GM23338 (cell line): ENCODE measurements at regions not wholly inside any gene's neighbourhood (a gene's known extent, or its start where the extent isn't known, plus 50 kb on each side); places are given as distances from the start of the nearest gene placed in this dataset.

Experiments
- ATAC-seq: fragments of 200-7000 bp; cut with Tn5 transposase; 3 replicates; pipeline ENCODE4 v1.9.1; 2020
- DNase-seq: peaks from one replicate; pipeline ENCODE4 v3.0.0-alpha.2; 2015; ENCODE audit warnings: low spot score
- H2AFZ ChIP-seq: fragments of 200-600 bp; sonication (generic); 2 replicates; pipeline ENCODE4 v1.8.0; 2016; ENCODE audit warnings: antibody characterized with exemption, mild to moderate bottlenecking, moderate library complexity
- H3F3A ChIP-seq: fragments of 200-600 bp; sonication (generic); replicated peaks from 2 replicates; pipeline ENCODE4 v1.8.0; 2017; ENCODE audit warnings: antibody characterized with exemption, mixed run types, low read depth
- H3K27ac ChIP-seq: fragments of 200-600 bp; sonication (generic); 2 replicates; pipeline ENCODE4 v1.6.1; 2016; ENCODE audit warnings: low read depth
- H3K27me3 ChIP-seq: fragments of 200-600 bp; sonication (generic); 2 replicates; pipeline ENCODE4 v1.8.0; 2016; ENCODE audit warnings: mild to moderate bottlenecking, mixed run types, moderate library complexity; ENCODE audit not compliant: insufficient read depth
- H3K36me3 ChIP-seq: fragments of 200-600 bp; sonication (generic); 2 replicates; pipeline ENCODE4 v1.8.0; 2016; ENCODE audit warnings: mild to moderate bottlenecking; ENCODE audit not compliant: insufficient read depth
- H3K4me1 ChIP-seq: fragments of 200-600 bp; sonication (generic); 2 replicates; pipeline ENCODE4 v1.8.0; 2016; ENCODE audit warnings: mild to moderate bottlenecking, moderate library complexity; ENCODE audit not compliant: insufficient read depth
- H3K4me2 ChIP-seq: fragments of 200-600 bp; sonication (generic); 2 replicates; pipeline ENCODE4 v1.7.1; 2017; ENCODE audit warnings: mixed run types
- H3K4me3 ChIP-seq: fragments of 200-600 bp; sonication (generic); 2 replicates; pipeline ENCODE4 v1.6.1; 2016; ENCODE audit warnings: mixed run types
- H3K79me2 ChIP-seq: fragments of 200-600 bp; sonication (generic); replicated peaks from 2 replicates; pipeline ENCODE4 v1.8.0; 2017; ENCODE audit warnings: mild to moderate bottlenecking; ENCODE audit not compliant: insufficient read depth
- H3K9me2 ChIP-seq: fragments of 200-600 bp; sonication (generic); 2 replicates; pipeline ENCODE4 v1.8.0; 2017; ENCODE audit not compliant: insufficient read depth
- H4K20me1 ChIP-seq: fragments of 200-600 bp; sonication (generic); replicated peaks from 2 replicates; pipeline ENCODE4 v1.8.0; 2017; ENCODE audit warnings: mild to moderate bottlenecking; ENCODE audit not compliant: insufficient read depth
- H3K27ac Mint-ChIP-seq: 2 replicates; pipeline ENCODE4 v1.8.0; 2020; ENCODE audit warnings: inconsistent platforms, mild to moderate bottlenecking, moderate library complexity, mixed read lengths
- H3K27me3 Mint-ChIP-seq: 3 replicates; pipeline ENCODE4 v1.8.0; 2022; ENCODE audit warnings: low read depth, mild to moderate bottlenecking, moderate library complexity, mixed read lengths, inconsistent platforms; ENCODE audit not compliant: insufficient read depth, poor library complexity
- H3K36me3 Mint-ChIP-seq: 3 replicates; pipeline ENCODE4 v1.8.0; 2021; ENCODE audit warnings: low read depth, mild to moderate bottlenecking, inconsistent platforms, moderate library complexity, mixed read lengths
- H3K4me1 Mint-ChIP-seq: 3 replicates; pipeline ENCODE4 v1.8.0; 2020; ENCODE audit warnings: mild to moderate bottlenecking, inconsistent platforms, mixed read lengths
- H3K4me3 Mint-ChIP-seq: 3 replicates; pipeline ENCODE4 v1.8.0; 2021; ENCODE audit warnings: moderate library complexity, mild to moderate bottlenecking, inconsistent platforms, mixed read lengths
- H3K9me3 Mint-ChIP-seq: 3 replicates; pipeline ENCODE4 v1.8.0; 2020; ENCODE audit warnings: moderate library complexity, mild to moderate bottlenecking, inconsistent platforms, mixed read lengths
- CREB1 ChIP-seq: fragments of 250-450 bp; sonication (Bioruptor Pico); IDR thresholded peaks from 2 replicates; pipeline ENCODE4 v1.5.0; 2020; ENCODE audit warnings: low read depth, mild to moderate bottlenecking, moderate library complexity
- ETS1 ChIP-seq: IDR thresholded peaks from 2 replicates; pipeline ENCODE4 v1.6.1; 2016; ENCODE audit warnings: antibody characterized with exemption
- EZH2 ChIP-seq: fragments of 200-600 bp; sonication (generic); IDR thresholded peaks from one replicate; pipeline ENCODE4 v1.8.0; 2017; ENCODE audit warnings: antibody characterized with exemption, mild to moderate bottlenecking, low read depth; ENCODE audit not compliant: unreplicated experiment
- EZH2phosphoT487 ChIP-seq: fragments of 200-600 bp; sonication (generic); IDR thresholded peaks from one replicate; pipeline ENCODE4 v1.8.1; 2018; ENCODE audit warnings: antibody characterized with exemption; ENCODE audit not compliant: unreplicated experiment
- JUNB ChIP-seq: IDR thresholded peaks from one replicate; pipeline ENCODE4 v1.6.1; 2016; ENCODE audit warnings: antibody characterized with exemption; ENCODE audit not compliant: unreplicated experiment
- NANOG ChIP-seq: IDR thresholded peaks from 2 replicates; pipeline ENCODE4 v1.6.1; 2016; ENCODE audit warnings: antibody characterized with exemption, borderline replicate concordance
- POLR2AphosphoS5 ChIP-seq: IDR thresholded peaks from 2 replicates; pipeline ENCODE4 v1.6.1; 2016; ENCODE audit warnings: antibody characterized with exemption, low read depth
- REST ChIP-seq: IDR thresholded peaks from one replicate; pipeline ENCODE4 v1.6.1; 2018; ENCODE audit warnings: antibody characterized with exemption; ENCODE audit not compliant: unreplicated experiment
- STAT1 ChIP-seq: IDR thresholded peaks from one replicate; pipeline ENCODE4 v1.6.1; 2016; ENCODE audit warnings: antibody characterized with exemption; ENCODE audit not compliant: unreplicated experiment
- ZNF114 ChIP-seq: fragments of 250-450 bp; sonication (Bioruptor Pico); IDR thresholded peaks from 2 replicates; pipeline ENCODE4 v1.5.0; 2020; ENCODE audit warnings: mild to moderate bottlenecking, moderate library complexity
- ZNF331 ChIP-seq: fragments of 250-450 bp; sonication (Bioruptor Pico); IDR thresholded peaks from 2 replicates; pipeline ENCODE4 v1.5.0; 2020; ENCODE audit warnings: low read depth, mild to moderate bottlenecking, moderate library complexity
- TF ChIP-seq, protein P1 (sequence below), 2 experiments: fragments of 200-600 bp in 1 of 2; sonication (generic) in 1 of 2; conservative IDR thresholded peaks; 2 replicates each; pipeline versions ENCODE4 v1.5.1 to v1.6.1; 2016 to 2017; ENCODE audit warnings: antibody characterized with exemption in 2 of 2, low read depth in 2 of 2, mild to moderate bottlenecking in 2 of 2, moderate library complexity in 1 of 2
- TF ChIP-seq, protein P2 (sequence below): fragments of 250-450 bp; sonication (Bioruptor Pico); IDR thresholded peaks from 2 replicates; pipeline ENCODE4 v1.5.0; 2020; ENCODE audit warnings: mild to moderate bottlenecking, moderate library complexity

DNA sequence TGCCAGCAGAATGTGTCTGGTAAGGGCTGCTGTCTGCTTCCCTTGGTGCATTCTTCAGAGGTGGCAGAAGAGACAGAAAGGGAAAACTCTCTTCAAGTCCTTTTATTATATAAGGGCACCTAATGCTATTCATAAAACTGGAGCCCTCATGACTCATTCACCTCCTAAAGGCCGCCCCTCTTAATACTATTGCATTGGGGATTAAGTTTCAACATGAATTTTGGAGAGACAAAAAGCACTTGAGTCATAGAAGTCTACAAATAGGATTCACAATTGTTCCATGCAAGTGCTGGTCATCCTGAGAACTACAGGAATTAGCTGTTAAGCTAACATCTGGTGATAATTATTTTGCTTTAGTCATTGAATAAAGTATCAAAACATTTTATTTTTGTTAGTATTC, 349.5 kb downstream of the HS3ST1 start:
- H3K36me3 Mint-ChIP-seq, result peaks cover 8% of the 10 kb centered on the region; the same call in 1 of the 3 replicates

More for the DNA sequence above, 349.5 kb downstream of the HS3ST1 start:
- Mint-ChIP-seq H3K4me3 (no peak overlapping the region), H3K27ac (no peak overlapping the region), H3K4me1 (peaks cover under 1% of the 10 kb centered on the region; the same call in 1 of the 3 replicates), H3K9me3 (peaks cover 3% of the 10 kb centered on the region; the same call in 2 of the 3 replicates), H3K27me3 (no peaks in the 10 kb centered on the region)
- Histone ChIP-seq H3K4me3 (no peak overlapping the region), H4K20me1 (no peaks in the 10 kb centered on the region), H3F3A (no peaks in the 10 kb centered on the region), H3K27ac (no peak overlapping the region), H3K9me2 (no peaks in the 10 kb centered on the region), H3K4me1 (no peaks in the 10 kb centered on the region), H2AFZ (no peak overlapping the region), H3K36me3 (no peaks in the 10 kb centered on the region), H3K4me2 (no peak overlapping the region), H3K79me2 (no peaks in the 10 kb centered on the region), H3K27me3 (no peaks in the 10 kb centered on the region)
- no peak for ATAC-seq
- no peak for DNase-seq
- TF ChIP-seq EZH2phosphoT487, result no peak
- TF ChIP-seq ZNF331, result no peak
- no peak for TF ChIP-seq REST
- no peak for TF ChIP-seq NANOG
- TF ChIP-seq CREB1 (CRISPR knock-in tag), result no peak
- TF ChIP-seq STAT1, result no peak
- no peak for TF ChIP-seq POLR2AphosphoS5
- no peak for TF ChIP-seq JUNB
- TF ChIP-seq EZH2, result no peak
- TF ChIP-seq, protein P1, sequence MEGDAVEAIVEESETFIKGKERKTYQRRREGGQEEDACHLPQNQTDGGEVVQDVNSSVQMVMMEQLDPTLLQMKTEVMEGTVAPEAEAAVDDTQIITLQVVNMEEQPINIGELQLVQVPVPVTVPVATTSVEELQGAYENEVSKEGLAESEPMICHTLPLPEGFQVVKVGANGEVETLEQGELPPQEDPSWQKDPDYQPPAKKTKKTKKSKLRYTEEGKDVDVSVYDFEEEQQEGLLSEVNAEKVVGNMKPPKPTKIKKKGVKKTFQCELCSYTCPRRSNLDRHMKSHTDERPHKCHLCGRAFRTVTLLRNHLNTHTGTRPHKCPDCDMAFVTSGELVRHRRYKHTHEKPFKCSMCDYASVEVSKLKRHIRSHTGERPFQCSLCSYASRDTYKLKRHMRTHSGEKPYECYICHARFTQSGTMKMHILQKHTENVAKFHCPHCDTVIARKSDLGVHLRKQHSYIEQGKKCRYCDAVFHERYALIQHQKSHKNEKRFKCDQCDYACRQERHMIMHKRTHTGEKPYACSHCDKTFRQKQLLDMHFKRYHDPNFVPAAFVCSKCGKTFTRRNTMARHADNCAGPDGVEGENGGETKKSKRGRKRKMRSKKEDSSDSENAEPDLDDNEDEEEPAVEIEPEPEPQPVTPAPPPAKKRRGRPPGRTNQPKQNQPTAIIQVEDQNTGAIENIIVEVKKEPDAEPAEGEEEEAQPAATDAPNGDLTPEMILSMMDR (conservative IDR thresholded peaks at IDR 0.05; ENCODE audit: low read depth in 2 of 2), result no peak
- TF ChIP-seq, protein P2, sequence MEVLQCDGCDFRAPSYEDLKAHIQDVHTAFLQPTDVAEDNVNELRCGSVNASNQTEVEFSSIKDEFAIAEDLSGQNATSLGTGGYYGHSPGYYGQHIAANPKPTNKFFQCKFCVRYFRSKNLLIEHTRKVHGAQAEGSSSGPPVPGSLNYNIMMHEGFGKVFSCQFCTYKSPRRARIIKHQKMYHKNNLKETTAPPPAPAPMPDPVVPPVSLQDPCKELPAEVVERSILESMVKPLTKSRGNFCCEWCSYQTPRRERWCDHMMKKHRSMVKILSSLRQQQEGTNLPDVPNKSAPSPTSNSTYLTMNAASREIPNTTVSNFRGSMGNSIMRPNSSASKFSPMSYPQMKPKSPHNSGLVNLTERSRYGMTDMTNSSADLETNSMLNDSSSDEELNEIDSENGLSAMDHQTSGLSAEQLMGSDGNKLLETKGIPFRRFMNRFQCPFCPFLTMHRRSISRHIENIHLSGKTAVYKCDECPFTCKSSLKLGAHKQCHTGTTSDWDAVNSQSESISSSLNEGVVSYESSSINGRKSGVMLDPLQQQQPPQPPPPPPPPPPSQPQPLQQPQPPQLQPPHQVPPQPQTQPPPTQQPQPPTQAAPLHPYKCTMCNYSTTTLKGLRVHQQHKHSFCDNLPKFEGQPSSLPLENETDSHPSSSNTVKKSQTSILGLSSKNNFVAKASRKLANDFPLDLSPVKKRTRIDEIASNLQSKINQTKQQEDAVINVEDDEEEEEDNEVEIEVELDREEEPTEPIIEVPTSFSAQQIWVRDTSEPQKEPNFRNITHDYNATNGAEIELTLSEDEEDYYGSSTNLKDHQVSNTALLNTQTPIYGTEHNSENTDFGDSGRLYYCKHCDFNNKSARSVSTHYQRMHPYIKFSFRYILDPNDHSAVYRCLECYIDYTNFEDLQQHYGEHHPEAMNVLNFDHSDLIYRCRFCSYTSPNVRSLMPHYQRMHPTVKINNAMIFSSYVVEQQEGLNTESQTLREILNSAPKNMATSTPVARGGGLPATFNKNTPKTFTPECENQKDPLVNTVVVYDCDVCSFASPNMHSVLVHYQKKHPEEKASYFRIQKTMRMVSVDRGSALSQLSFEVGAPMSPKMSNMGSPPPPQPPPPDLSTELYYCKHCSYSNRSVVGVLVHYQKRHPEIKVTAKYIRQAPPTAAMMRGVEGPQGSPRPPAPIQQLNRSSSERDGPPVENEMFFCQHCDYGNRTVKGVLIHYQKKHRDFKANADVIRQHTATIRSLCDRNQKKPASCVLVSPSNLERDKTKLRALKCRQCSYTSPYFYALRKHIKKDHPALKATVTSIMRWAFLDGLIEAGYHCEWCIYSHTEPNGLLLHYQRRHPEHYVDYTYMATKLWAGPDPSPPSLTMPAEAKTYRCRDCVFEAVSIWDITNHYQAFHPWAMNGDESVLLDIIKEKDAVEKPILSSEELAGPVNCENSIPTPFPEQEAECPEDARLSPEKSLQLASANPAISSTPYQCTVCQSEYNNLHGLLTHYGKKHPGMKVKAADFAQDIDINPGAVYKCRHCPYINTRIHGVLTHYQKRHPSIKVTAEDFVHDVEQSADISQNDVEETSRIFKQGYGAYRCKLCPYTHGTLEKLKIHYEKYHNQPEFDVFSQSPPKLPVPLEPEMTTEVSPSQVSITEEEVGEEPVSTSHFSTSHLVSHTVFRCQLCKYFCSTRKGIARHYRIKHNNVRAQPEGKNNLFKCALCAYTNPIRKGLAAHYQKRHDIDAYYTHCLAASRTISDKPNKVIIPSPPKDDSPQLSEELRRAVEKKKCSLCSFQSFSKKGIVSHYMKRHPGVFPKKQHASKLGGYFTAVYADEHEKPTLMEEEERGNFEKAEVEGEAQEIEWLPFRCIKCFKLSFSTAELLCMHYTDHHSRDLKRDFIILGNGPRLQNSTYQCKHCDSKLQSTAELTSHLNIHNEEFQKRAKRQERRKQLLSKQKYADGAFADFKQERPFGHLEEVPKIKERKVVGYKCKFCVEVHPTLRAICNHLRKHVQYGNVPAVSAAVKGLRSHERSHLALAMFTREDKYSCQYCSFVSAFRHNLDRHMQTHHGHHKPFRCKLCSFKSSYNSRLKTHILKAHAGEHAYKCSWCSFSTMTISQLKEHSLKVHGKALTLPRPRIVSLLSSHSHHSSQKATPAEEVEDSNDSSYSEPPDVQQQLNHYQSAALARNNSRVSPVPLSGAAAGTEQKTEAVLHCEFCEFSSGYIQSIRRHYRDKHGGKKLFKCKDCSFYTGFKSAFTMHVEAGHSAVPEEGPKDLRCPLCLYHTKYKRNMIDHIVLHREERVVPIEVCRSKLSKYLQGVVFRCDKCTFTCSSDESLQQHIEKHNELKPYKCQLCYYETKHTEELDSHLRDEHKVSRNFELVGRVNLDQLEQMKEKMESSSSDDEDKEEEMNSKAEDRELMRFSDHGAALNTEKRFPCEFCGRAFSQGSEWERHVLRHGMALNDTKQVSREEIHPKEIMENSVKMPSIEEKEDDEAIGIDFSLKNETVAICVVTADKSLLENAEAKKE (CRISPR knock-in tag), result no peak
- no peak for TF ChIP-seq ETS1
- no peak for TF ChIP-seq ZNF114 (CRISPR knock-in tag)
